Prostate gland (tissue), 2 donors: ENCODE measurements at regions not wholly inside any gene's neighbourhood (a gene's known extent, or its start where the extent isn't known, plus 50 kb on each side); places are given as distances from the start of the nearest gene placed in this dataset.

Experiments used
- CTCF ChIP-seq, 4 experiments: fragments of 200-600 bp in 2 of 4; fragments of 450-650 bp in 2 of 4; sonication (generic) in 2 of 4; IDR thresholded peaks; 1 replicate in 3 of 4; 2 replicates in 1 of 4; pipeline ENCODE4 v1.5.1; 2016 to 2019; ENCODE audit warnings: antibody characterized with exemption in 4 of 4, mild to moderate bottlenecking in 2 of 4, moderate library complexity in 2 of 4
- POLR2AphosphoS5 ChIP-seq: sonication (generic); formaldehyde crosslinking; IDR thresholded peaks from one replicate; pipeline ENCODE4 v1.6.1; 2017; ENCODE audit warnings: antibody characterized with exemption

GRCh38 chr5:173762045-173762444 lies 126.1 kb upstream of the CPEB4 start:
- TF ChIP-seq CTCF (IDR thresholded peaks at IDR 0.05) (no peak), POLR2AphosphoS5 (no peak)
